GM04503 (cell line): ENCODE measurements at regions not wholly inside any gene's neighbourhood (a gene's known extent, or its start where the extent isn't known, plus 50 kb on each side); places are given as distances from the start of the nearest gene placed in this dataset.

Experiments
- DNase-seq: peaks from one replicate; pipeline ENCODE4 v3.0.0-alpha.2; 2012; ENCODE audit warnings: low read depth

DNA sequence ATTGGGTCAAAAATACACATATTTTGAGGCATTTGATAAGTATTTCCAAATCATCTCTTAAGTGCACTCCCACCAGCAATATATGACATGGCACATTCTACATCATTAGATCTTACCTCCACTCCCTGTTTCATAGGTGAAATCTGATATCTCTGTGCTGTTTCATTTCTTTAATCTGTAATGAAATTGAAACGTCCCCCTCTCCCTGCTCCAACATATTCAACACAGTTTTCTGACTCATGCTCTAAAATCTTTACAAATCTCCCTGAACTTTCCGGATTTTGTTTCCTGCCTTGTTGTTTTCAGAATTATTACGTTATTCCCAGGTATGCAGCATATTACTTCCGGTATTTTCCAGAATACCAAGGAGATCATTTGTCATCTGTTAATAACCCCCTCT, 66.1 kb upstream of the AKT3 start:
- no peak for DNase-seq

DNA sequence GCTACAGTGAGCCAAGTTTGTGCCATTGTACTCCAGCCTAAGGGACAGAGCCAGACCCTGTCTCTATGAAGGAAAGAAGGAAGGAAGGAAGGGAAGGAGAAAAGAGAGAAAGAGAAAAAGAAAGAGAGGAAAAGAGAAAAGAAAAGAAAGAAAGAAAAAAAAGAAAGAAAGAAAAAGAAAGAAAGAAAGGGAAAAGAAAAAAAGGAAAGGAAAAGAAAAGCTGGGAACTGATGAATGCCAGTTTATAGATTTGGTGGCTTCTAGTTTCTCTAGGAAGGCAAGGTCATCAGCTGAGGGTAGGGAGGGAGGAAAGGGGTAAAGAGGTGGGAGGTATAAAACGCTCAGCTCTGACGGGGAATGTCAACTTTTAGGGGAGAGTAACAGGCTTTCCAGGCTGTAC, 62.3 kb upstream of the AKT3 start:
- DNase-seq = no peak

GRCh38 chr1:243910607-243911006, 60.6 kb upstream of the AKT3 start:
- no peak for DNase-seq

DNA sequence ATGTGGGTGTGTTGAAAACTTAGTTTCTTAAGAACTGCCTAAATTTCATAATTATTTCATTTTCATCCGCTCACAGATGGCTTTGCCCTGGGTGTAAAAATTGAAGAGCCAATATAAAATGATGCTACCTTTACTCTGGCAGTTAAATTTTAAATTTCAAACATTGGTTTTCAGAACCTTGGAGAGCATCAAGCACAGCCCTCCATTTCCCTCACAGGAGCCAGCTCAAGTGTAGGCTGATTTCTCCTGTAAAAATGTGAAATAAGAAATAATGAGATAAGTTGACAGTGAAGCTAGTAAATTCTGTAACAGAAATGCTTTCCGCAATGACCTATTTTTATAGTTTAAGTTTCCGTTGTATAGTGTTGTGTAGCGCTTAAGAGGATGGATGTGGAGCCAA, 53.9 kb upstream of the AKT3 start:
- no peak for DNase-seq

DNA sequence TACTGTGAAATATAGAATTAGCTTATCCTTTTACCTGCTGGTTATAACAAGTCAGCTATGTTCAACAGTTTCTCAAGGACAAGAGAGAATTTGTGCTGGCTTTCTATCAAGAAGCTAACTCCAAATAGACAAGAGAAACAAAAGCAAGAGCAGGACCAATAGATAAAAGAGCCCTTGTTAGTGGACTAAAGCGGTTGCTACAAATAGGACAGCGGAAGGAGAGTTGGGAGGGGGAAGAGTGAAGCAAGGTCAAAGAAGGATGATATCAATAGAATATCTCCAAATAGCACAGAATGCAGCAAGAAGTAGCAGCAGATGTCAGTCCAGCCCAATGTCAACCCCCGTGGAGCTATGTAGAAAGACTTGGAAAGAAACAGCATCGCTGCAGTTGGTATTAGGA, 53.0 kb upstream of the AKT3 start:
- DNase-seq = no peak

- no peak for DNase-seq
Observed at GRCh38 chr1:243902100-243902499, 52.1 kb upstream of the AKT3 start.
